Ovary (tissue), 3 donors: ENCODE measurements at regions not wholly inside any gene's neighbourhood (a gene's known extent, or its start where the extent isn't known, plus 50 kb on each side); places are given as distances from the start of the nearest gene placed in this dataset.

ENCODE experiments used
- POLR2A ChIP-seq: fragments of 450-650 bp; IDR thresholded peaks from one replicate; pipeline ENCODE4 v1.6.1; 2017; ENCODE audit warnings: antibody characterized with exemption, mild to moderate bottlenecking, moderate library complexity
- TF ChIP-seq, protein P1 (sequence below), 3 donors: fragments of 450-650 bp in 2 of 3; fragments of 200-600 bp in 1 of 3; IDR thresholded peaks; one replicate each; pipeline versions ENCODE4 v1.5.1 to v1.8.0; 2016 to 2022; ENCODE audit warnings: antibody characterized with exemption in 3 of 3, mild to moderate bottlenecking in 1 of 3
- donor health status: DM: no; HTN: no; CAD: no.

DNA sequence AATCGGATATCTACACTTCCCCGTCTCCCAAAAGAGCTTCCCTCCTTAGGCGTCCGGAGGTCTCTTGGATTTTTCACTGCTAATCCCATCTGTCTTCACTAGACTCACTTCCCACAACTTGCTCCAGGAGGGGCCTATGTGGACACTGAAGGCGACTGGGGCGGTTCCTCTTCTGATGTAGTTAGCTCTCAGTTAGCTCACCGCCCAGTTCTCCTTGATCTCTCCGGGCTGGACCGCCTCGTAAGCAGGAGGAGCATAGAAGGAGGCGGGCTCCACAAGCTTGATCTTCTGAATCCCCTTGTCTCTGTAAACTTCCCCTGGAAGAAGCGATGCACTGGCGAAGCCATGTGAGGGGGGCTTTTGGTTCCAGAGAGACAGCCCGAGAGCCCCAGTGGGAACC is 112.0 kb upstream of the SELENOP start:
- TF ChIP-seq, protein P1, sequence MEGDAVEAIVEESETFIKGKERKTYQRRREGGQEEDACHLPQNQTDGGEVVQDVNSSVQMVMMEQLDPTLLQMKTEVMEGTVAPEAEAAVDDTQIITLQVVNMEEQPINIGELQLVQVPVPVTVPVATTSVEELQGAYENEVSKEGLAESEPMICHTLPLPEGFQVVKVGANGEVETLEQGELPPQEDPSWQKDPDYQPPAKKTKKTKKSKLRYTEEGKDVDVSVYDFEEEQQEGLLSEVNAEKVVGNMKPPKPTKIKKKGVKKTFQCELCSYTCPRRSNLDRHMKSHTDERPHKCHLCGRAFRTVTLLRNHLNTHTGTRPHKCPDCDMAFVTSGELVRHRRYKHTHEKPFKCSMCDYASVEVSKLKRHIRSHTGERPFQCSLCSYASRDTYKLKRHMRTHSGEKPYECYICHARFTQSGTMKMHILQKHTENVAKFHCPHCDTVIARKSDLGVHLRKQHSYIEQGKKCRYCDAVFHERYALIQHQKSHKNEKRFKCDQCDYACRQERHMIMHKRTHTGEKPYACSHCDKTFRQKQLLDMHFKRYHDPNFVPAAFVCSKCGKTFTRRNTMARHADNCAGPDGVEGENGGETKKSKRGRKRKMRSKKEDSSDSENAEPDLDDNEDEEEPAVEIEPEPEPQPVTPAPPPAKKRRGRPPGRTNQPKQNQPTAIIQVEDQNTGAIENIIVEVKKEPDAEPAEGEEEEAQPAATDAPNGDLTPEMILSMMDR (IDR thresholded peaks at IDR 0.05), result no peak
- TF ChIP-seq POLR2A, result no peak
